ENCODE measurements at regions not wholly inside any gene's neighbourhood (a gene's known extent, or its start where the extent isn't known, plus 50 kb on each side); places are given as distances from the start of the nearest gene placed in this dataset.

- DNase-seq = no peak
Measured at GRCh38 chr13:34340534-34340933, 522.6 kb downstream of the RFC3 start.

- DNase-seq = no peak
Measured at GRCh38 chr13:34343413-34343940, 525.5 kb downstream of the RFC3 start.

GRCh38 chr13:34344816-34345215 lies 526.9 kb downstream of the RFC3 start:
- DNase-seq = no peak

- DNase-seq = no peak
Measured at GRCh38 chr13:34345258-34345965, 527.5 kb downstream of the RFC3 start.

- no peak for DNase-seq
Measured at GRCh38 chr13:34346626-34347025, 528.7 kb downstream of the RFC3 start.

GRCh38 chr13:34347784-34348573 lies 530.0 kb downstream of the RFC3 start:
- DNase-seq = no peak

GRCh38 chr13:34349091-34349722 lies 531.3 kb downstream of the RFC3 start:
- no peak for DNase-seq

- no peak for DNase-seq
Measured at GRCh38 chr13:34350671-34351070, 532.7 kb downstream of the RFC3 start.

GRCh38 chr13:34351134-34351533 lies 533.2 kb downstream of the RFC3 start:
- no peak for DNase-seq

- DNase-seq = no peak
Measured at GRCh38 chr13:34352958-34353357, 535.0 kb downstream of the RFC3 start.

GRCh38 chr13:34356686-34357434 lies 538.9 kb downstream of the RFC3 start:
- DNase-seq = no peak

GRCh38 chr13:34357435-34358232 lies 539.7 kb downstream of the RFC3 start:
- DNase-seq = no peak

GRCh38 chr13:34358811-34359513 lies 541.0 kb downstream of the RFC3 start:
- no peak for DNase-seq

- no peak for DNase-seq
Measured at GRCh38 chr13:34360702-34361101, 542.8 kb downstream of the RFC3 start.

GRCh38 chr13:34361560-34361959 lies 543.6 kb downstream of the RFC3 start:
- DNase-seq = no peak

GRCh38 chr13:34363266-34363665 lies 545.3 kb downstream of the RFC3 start:
- no peak for DNase-seq

- DNase-seq = no peak
Measured at GRCh38 chr13:34364633-34365032, 546.7 kb downstream of the RFC3 start.

- no peak for DNase-seq
Measured at GRCh38 chr13:34369931-34370330, 552.0 kb downstream of the RFC3 start.

- no peak for DNase-seq
Measured at GRCh38 chr13:34371108-34371507, 553.2 kb downstream of the RFC3 start.

GRCh38 chr13:34371645-34372395 lies 553.9 kb downstream of the RFC3 start:
- no peak for DNase-seq

- DNase-seq = no peak
Measured at GRCh38 chr13:34372581-34372980, 554.6 kb downstream of the RFC3 start.
